CD4-positive, alpha-beta memory T cell (primary cell): ENCODE measurements at regions not wholly inside any gene's neighbourhood (a gene's known extent, or its start where the extent isn't known, plus 50 kb on each side); places are given as distances from the start of the nearest gene placed in this dataset.

Source experiments
- CTCF ChIA-PET: fragments of 350-600 bp; sonication (Branson Sonifier 250); formaldehyde crosslinking; loops from one replicate; lab custom pipeline; 2021; ENCODE audit warnings: inconsistent platforms; ENCODE audit not compliant: partially characterized antibody; lab: Charles Lee
- POLR2A ChIA-PET: fragments of 350-600 bp; sonication (Branson Sonifier 250); formaldehyde crosslinking; loops from one replicate; lab custom pipeline; 2021; ENCODE audit not compliant: partially characterized antibody; lab: Charles Lee
- DNase-seq, 5 donors: peaks; one replicate each; pipeline versions ENCODE4 v3.0.0 to v3.0.0-alpha.2; 2020 to 2022; ENCODE audit warnings: mixed read lengths in 1 of 5
- H3K27ac ChIP-seq: one replicate; pipeline ENCODE4 v1.7.0; 2013; ENCODE audit warnings: low read depth, low read length
- H3K27me3 ChIP-seq: 2 replicates; pipeline ENCODE4 v1.7.0; 2013; ENCODE audit warnings: mild to moderate bottlenecking, low read length, moderate library complexity; ENCODE audit not compliant: insufficient read depth
- H3K36me3 ChIP-seq: 2 replicates; pipeline ENCODE4 v1.7.0; 2013; ENCODE audit warnings: mild to moderate bottlenecking, low read length, moderate library complexity; ENCODE audit not compliant: insufficient read depth
- H3K4me1 ChIP-seq: 2 replicates; pipeline ENCODE4 v1.7.0; 2013; ENCODE audit warnings: mild to moderate bottlenecking, low read length, moderate library complexity; ENCODE audit not compliant: insufficient read depth
- H3K4me3 ChIP-seq, 2 donors: one replicate each; pipeline ENCODE4 v1.7.0; 2013; ENCODE audit warnings: low read length in 2 of 2, mild to moderate bottlenecking in 1 of 2
- H3K9me3 ChIP-seq, 2 donors: one replicate each; pipeline ENCODE4 v1.7.0; 2013; ENCODE audit warnings: low read length in 2 of 2, control low read depth in 1 of 2; ENCODE audit not compliant: control insufficient read depth in 1 of 2
- H3K27ac Mint-ChIP-seq, 7 donors: one replicate each; pipeline ENCODE4 v1.8.0; 2020 to 2021; ENCODE audit warnings: mixed read lengths in 7 of 7, mild to moderate bottlenecking in 6 of 7, inconsistent platforms in 3 of 7, moderate library complexity in 3 of 7
- H3K27me3 Mint-ChIP-seq, 2 donors: one replicate each; pipeline ENCODE4 v1.8.0; 2020 to 2021; ENCODE audit warnings: mixed read lengths in 2 of 2
- H3K36me3 Mint-ChIP-seq, 2 donors: one replicate each; pipeline ENCODE4 v1.8.0; 2020 to 2021; ENCODE audit warnings: mixed read lengths in 2 of 2, inconsistent platforms in 1 of 2, mild to moderate bottlenecking in 1 of 2
- H3K4me1 Mint-ChIP-seq, 4 donors: one replicate each; pipeline ENCODE4 v1.8.0; 2020 to 2021; ENCODE audit warnings: mixed read lengths in 4 of 4, mild to moderate bottlenecking in 1 of 4
- H3K4me3 Mint-ChIP-seq, 8 donors: one replicate each; pipeline ENCODE4 v1.8.0; 2020 to 2021; ENCODE audit warnings: mixed read lengths in 8 of 8, mild to moderate bottlenecking in 7 of 8, moderate library complexity in 6 of 8, inconsistent platforms in 3 of 8
- H3K9me3 Mint-ChIP-seq, 8 donors: one replicate each; pipeline ENCODE4 v1.8.0; 2020 to 2021; ENCODE audit warnings: mixed read lengths in 8 of 8, mild to moderate bottlenecking in 5 of 8, inconsistent platforms in 3 of 8, moderate library complexity in 1 of 8
- intact Hi-C: fragments of 100-400 bp; cut with micrococcal nuclease; formaldehyde crosslinking; loops from one replicate; pipeline ENCODE4 v1.15.1; 2023

DNA sequence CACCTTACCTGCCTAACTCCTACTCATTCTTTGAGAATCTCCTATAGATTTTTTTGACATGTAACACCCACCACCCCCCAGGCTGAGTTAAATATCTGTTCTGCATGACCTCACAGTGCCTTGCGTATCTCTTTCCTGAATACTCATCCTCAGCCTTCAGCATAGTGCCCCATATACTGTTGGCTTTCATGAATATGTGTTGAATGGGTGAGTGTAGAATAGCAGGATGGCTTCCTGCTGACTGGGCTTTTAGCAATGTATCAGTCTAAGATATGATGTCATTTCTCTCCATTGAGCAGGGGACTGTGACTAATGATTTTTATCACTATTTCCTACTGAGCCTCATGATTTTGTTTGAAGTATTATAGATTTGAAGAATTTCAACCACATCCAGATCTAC is 361.6 kb upstream of the MARCKS start:
- H3K4me3 Mint-ChIP-seq = no peak overlapping the region
- H3K9me3 ChIP-seq = no peaks in the 10 kb centered on the region
- H3K27ac ChIP-seq = no peak overlapping the region
- POLR2A ChIA-PET = no interaction called here
- no peak for DNase-seq
- H3K9me3 Mint-ChIP-seq = no peaks in the 10 kb centered on the region
- no peaks in the 10 kb centered on the region for H3K4me1 ChIP-seq
- CTCF ChIA-PET = no interaction called here
- no peak overlapping the region for H3K27ac Mint-ChIP-seq
- no peaks in the 10 kb centered on the region for H3K36me3 Mint-ChIP-seq
- H3K36me3 ChIP-seq = no peaks in the 10 kb centered on the region
- intact Hi-C loops = no loop called here
- H3K27me3 ChIP-seq = no peaks in the 10 kb centered on the region
- no peaks in the 10 kb centered on the region for H3K27me3 Mint-ChIP-seq
- no peaks in the 10 kb centered on the region for H3K4me1 Mint-ChIP-seq
- H3K4me3 ChIP-seq = no peak overlapping the region

- no peaks in the 10 kb centered on the region for H3K27me3 ChIP-seq
- no peaks in the 10 kb centered on the region for H3K9me3 ChIP-seq
- CTCF ChIA-PET = no interaction called here
- Mint-ChIP-seq H3K9me3 (no peaks in the 10 kb centered on the region), H3K4me1 (no peaks in the 10 kb centered on the region), H3K36me3 (no peaks in the 10 kb centered on the region), H3K4me3 (no peak overlapping the region), H3K27ac (no peak overlapping the region), H3K27me3 (no peaks in the 10 kb centered on the region)
- no peaks in the 10 kb centered on the region for H3K36me3 ChIP-seq
- H3K4me1 ChIP-seq = no peaks in the 10 kb centered on the region
- no peak overlapping the region for H3K4me3 ChIP-seq
- no peak overlapping the region for H3K27ac ChIP-seq
- intact Hi-C loops = no loop called here
- POLR2A ChIA-PET = no interaction called here
- DNase-seq = no peak
Measured at GRCh38 chr6:113496166-113496565, 361.0 kb upstream of the MARCKS start.

- Mint-ChIP-seq H3K4me3 (no peak overlapping the region), H3K27me3 (no peaks in the 10 kb centered on the region), H3K27ac (no peak overlapping the region), H3K36me3 (no peaks in the 10 kb centered on the region), H3K9me3 (no peaks in the 10 kb centered on the region), H3K4me1 (no peaks in the 10 kb centered on the region)
- H3K27me3 ChIP-seq = no peaks in the 10 kb centered on the region
- intact Hi-C loops = no loop called here
- no peaks in the 10 kb centered on the region for H3K9me3 ChIP-seq
- no peak overlapping the region for H3K27ac ChIP-seq
- CTCF ChIA-PET = no interaction called here
- H3K4me3 ChIP-seq = no peak overlapping the region
- no peaks in the 10 kb centered on the region for H3K4me1 ChIP-seq
- no peaks in the 10 kb centered on the region for H3K36me3 ChIP-seq
- no peak for DNase-seq
- POLR2A ChIA-PET = no interaction called here
Measured at GRCh38 chr6:113500221-113500620, 356.9 kb upstream of the MARCKS start.

DNA sequence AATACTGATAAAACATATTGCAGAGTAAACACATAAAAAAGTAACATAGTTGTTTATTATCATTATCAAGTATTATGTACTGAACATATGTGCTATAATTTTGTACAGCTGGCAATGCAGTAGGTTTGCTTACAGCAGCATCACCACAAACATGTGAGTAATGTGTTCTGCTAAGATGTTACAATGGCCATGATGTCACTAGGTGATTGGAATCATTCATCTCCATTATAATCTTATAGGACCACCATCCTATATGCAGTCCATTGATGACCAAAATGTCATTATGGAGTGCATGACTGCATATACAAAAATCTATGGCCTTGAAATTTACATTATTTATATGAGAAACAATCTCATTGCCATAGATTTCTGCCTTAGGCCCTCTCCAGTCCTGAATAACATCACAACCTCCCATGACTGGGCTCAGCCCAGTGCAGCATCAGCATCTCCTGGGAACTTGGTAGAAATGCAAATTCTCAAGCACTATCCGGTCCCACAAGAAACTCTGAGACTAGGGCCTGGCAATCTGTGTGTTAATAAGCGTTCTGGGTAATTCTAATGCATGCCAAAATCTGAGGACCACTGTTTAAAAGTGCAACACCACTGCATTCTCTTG is 352.0 kb upstream of the MARCKS start:
- H3K36me3 Mint-ChIP-seq = no peaks in the 10 kb centered on the region
- Histone ChIP-seq H3K4me1 (no peaks in the 10 kb centered on the region), H3K27me3 (no peaks in the 10 kb centered on the region), H3K36me3 (no peaks in the 10 kb centered on the region), H3K9me3 (no peaks in the 10 kb centered on the region), H3K4me3 (no peak overlapping the region), H3K27ac (no peak overlapping the region)
- no peaks in the 10 kb centered on the region for H3K9me3 Mint-ChIP-seq
- no peak for DNase-seq
- H3K27me3 Mint-ChIP-seq = peaks cover 0 to 3% of the 10 kb centered on the region in 2 donors
- no peak overlapping the region for H3K27ac Mint-ChIP-seq
- intact Hi-C loops = no loop called here
- CTCF ChIA-PET = no interaction called here
- POLR2A ChIA-PET = no interaction called here
- no peak overlapping the region for H3K4me3 Mint-ChIP-seq
- no peaks in the 10 kb centered on the region for H3K4me1 Mint-ChIP-seq

- H3K27ac Mint-ChIP-seq = no peak overlapping the region
- CTCF ChIA-PET = no interaction called here
- no peaks in the 10 kb centered on the region for H3K4me1 ChIP-seq
- no peaks in the 10 kb centered on the region for H3K36me3 ChIP-seq
- no peaks in the 10 kb centered on the region for H3K4me1 Mint-ChIP-seq
- no peaks in the 10 kb centered on the region for H3K27me3 ChIP-seq
- H3K4me3 Mint-ChIP-seq = no peak overlapping the region
- POLR2A ChIA-PET = no interaction called here
- H3K4me3 ChIP-seq = peak overlapping the region in 1 of 2 donors; percentile 6
- H3K36me3 Mint-ChIP-seq = no peaks in the 10 kb centered on the region
- peaks cover 0 to 3% of the 10 kb centered on the region in 2 donors for H3K27me3 Mint-ChIP-seq
- H3K27ac ChIP-seq = no peak overlapping the region
- intact Hi-C loops = no loop called here
- H3K9me3 Mint-ChIP-seq = no peaks in the 10 kb centered on the region
- DNase-seq = no peak
- H3K9me3 ChIP-seq = no peaks in the 10 kb centered on the region
Measured at GRCh38 chr6:113508249-113508648, 348.9 kb upstream of the MARCKS start.

DNA sequence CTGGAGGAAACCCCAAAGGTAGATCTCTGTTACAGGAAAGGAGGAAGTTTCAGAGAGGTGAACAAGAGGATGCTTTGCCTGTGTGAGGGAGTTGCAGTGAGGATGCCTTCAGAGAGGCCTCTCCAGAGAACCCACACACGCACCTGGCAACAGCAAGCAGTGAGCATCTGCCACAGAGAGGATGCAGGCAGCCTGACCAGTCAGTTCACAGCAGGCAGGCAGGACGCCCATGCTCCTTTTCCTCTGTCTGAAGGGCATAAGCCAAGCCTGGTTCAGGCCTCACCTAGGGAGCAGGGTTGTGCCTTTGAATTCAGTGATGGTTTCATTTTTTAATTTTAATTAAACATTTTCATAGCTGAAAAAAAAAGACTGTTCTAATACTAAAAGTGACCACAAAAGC is 346.0 kb upstream of the MARCKS start:
- no peak overlapping the region for H3K27ac ChIP-seq
- no peaks in the 10 kb centered on the region for H3K4me1 Mint-ChIP-seq
- H3K36me3 Mint-ChIP-seq = no peaks in the 10 kb centered on the region
- H3K4me1 ChIP-seq = no peaks in the 10 kb centered on the region
- ChIA-PET POLR2A (no interaction called here), CTCF (no interaction called here)
- H3K27me3 Mint-ChIP-seq = peaks cover 0 to 1% of the 10 kb centered on the region in 2 donors
- no peaks in the 10 kb centered on the region for H3K9me3 Mint-ChIP-seq
- H3K9me3 ChIP-seq = no peaks in the 10 kb centered on the region
- no peak for DNase-seq
- no peaks in the 10 kb centered on the region for H3K27me3 ChIP-seq
- no peaks in the 10 kb centered on the region for H3K36me3 ChIP-seq
- no peak overlapping the region for H3K4me3 ChIP-seq
- H3K4me3 Mint-ChIP-seq = no peak overlapping the region
- no peak overlapping the region for H3K27ac Mint-ChIP-seq
- intact Hi-C loops = no loop called here

DNA sequence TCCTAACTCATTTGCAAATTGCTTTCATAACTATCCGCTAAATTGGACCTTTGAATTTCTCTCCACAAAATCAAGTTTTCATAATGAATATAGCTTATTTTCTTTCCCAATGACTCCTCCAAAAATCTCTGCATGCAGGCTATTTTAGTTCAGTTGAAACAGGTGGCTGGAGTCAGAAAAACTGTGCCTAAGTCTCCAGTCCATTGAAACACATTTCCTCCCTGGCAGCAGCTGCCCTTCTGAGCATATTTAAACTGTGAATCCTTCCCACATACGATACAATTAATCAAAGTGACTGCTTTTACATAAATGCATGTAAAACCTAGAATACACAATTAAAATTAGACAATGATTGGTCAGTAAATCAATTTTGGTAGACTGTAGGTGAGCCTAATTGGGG is 344.6 kb upstream of the MARCKS start:
- POLR2A ChIA-PET = no interaction called here

DNA sequence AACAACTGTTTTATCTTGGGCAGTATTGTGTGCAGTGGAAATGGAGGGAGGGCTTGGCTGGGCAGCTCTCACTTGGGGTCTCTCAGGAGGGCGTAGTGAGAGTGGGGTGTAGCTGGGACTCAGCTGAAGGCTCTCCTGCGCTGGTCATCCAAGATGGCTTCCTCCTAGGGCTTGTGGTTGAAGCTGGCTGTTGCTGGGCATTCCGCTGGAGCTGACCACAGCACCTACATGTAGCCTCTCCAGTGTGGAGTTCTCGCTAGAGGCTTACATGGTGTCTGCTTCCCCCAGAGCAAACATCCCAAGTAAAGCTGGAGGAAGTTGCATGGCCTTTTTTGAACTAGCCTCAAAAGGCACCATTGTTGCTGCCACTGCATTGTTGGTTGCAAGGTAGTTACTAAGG is 344.1 kb upstream of the MARCKS start:
- no peaks in the 10 kb centered on the region for H3K9me3 Mint-ChIP-seq
- Histone ChIP-seq H3K36me3 (no peaks in the 10 kb centered on the region), H3K27me3 (no peaks in the 10 kb centered on the region), H3K9me3 (no peaks in the 10 kb centered on the region), H3K4me3 (no peak overlapping the region), H3K27ac (no peak overlapping the region), H3K4me1 (no peaks in the 10 kb centered on the region)
- no peak for DNase-seq
- intact Hi-C loops = no loop called here
- no peaks in the 10 kb centered on the region for H3K4me1 Mint-ChIP-seq
- no peak overlapping the region for H3K4me3 Mint-ChIP-seq
- H3K36me3 Mint-ChIP-seq = no peaks in the 10 kb centered on the region
- H3K27ac Mint-ChIP-seq = no peak overlapping the region
- POLR2A ChIA-PET = no interaction called here
- CTCF ChIA-PET = no interaction called here
- no peaks in the 10 kb centered on the region for H3K27me3 Mint-ChIP-seq

More for the DNA sequence above, 344.6 kb upstream of the MARCKS start:
- Mint-ChIP-seq H3K4me3 (no peak overlapping the region), H3K4me1 (no peaks in the 10 kb centered on the region), H3K9me3 (no peaks in the 10 kb centered on the region), H3K36me3 (no peaks in the 10 kb centered on the region), H3K27me3 (no peaks in the 10 kb centered on the region), H3K27ac (no peak overlapping the region)
- Histone ChIP-seq H3K27ac (no peak overlapping the region), H3K4me1 (no peaks in the 10 kb centered on the region), H3K27me3 (no peaks in the 10 kb centered on the region), H3K36me3 (no peaks in the 10 kb centered on the region), H3K9me3 (no peaks in the 10 kb centered on the region), H3K4me3 (no peak overlapping the region)
- intact Hi-C loops = no loop called here
- no peak for DNase-seq
- CTCF ChIA-PET = no interaction called here
